ENCODE measurements at regions not wholly inside any gene's neighbourhood (a gene's known extent, or its start where the extent isn't known, plus 50 kb on each side); places are given as distances from the start of the nearest gene placed in this dataset.

GRCh38 chrX:4925911-4926310 lies 1212.5 kb upstream of the PRKX start:
- Histone ChIP-seq H3K4me2 (ENCODE audit: low read length) (no peak overlapping the region), H3K36me3 (ENCODE audit: control insufficient read depth, low read length) (no peaks in the 10 kb centered on the region), H4K20me1 (ENCODE audit: control insufficient read depth, insufficient read depth, low read depth, low read length) (no peaks in the 10 kb centered on the region), H3K27me3 (ENCODE audit: control insufficient read depth, low read length) (no peaks in the 10 kb centered on the region), H3F3A (ENCODE audit: control insufficient read depth, insufficient read depth) (no peaks in the 10 kb centered on the region), H3K4me1 (ENCODE audit: control insufficient read depth, low read length) (no peaks in the 10 kb centered on the region), H3K9me3 (ENCODE audit: control insufficient read depth, insufficient read depth, low read length) (no peaks in the 10 kb centered on the region), H3K79me2 (ENCODE audit: control insufficient read depth, low read length) (no peaks in the 10 kb centered on the region), H3K9me2 (replicated peaks; ENCODE audit: control insufficient read depth, low read length) (no peaks in the 10 kb centered on the region), H3K4me3 (ENCODE audit: low read length) (no peak overlapping the region), H3K27ac (ENCODE audit: low read depth, low read length) (no peak overlapping the region)
- TF ChIP-seq CTCF (IDR thresholded peaks at IDR 0.05; ENCODE audit: low read depth, low read length, poor library complexity, severe bottlenecking) (no peak), EZH2phosphoT487 (IDR thresholded peaks at IDR 0.05; ENCODE audit: borderline replicate concordance, low read length) (no peak)

GRCh38 chrX:4909348-4909747 lies 1195.9 kb upstream of the PRKX start:
- H3K4me1 ChIP-seq (ENCODE audit: control insufficient read depth, low read length) = no peaks in the 10 kb centered on the region
- no peak overlapping the region for H3K4me3 ChIP-seq (ENCODE audit: low read length)
- H3F3A ChIP-seq (ENCODE audit: control insufficient read depth, insufficient read depth) = no peaks in the 10 kb centered on the region
- no peaks in the 10 kb centered on the region for H3K9me3 ChIP-seq (ENCODE audit: control insufficient read depth, insufficient read depth, low read length)
- no peaks in the 10 kb centered on the region for H3K79me2 ChIP-seq (ENCODE audit: control insufficient read depth, low read length)
- H3K27me3 ChIP-seq (ENCODE audit: control insufficient read depth, low read length) = no peaks in the 10 kb centered on the region
- no peaks in the 10 kb centered on the region for H3K36me3 ChIP-seq (ENCODE audit: control insufficient read depth, low read length)
- no peaks in the 10 kb centered on the region for H4K20me1 ChIP-seq (ENCODE audit: control insufficient read depth, insufficient read depth, low read depth, low read length)
- no peak overlapping the region for H3K27ac ChIP-seq (ENCODE audit: low read depth, low read length)
- no peaks in the 10 kb centered on the region for H3K9me2 ChIP-seq (replicated peaks; ENCODE audit: control insufficient read depth, low read length)
- no peak for TF ChIP-seq EZH2phosphoT487 (IDR thresholded peaks at IDR 0.05; ENCODE audit: borderline replicate concordance, low read length)
- TF ChIP-seq CTCF (IDR thresholded peaks at IDR 0.05; ENCODE audit: low read depth, low read length, poor library complexity, severe bottlenecking) = no peak
- no peak overlapping the region for H3K4me2 ChIP-seq (ENCODE audit: low read length)

- H3K79me2 ChIP-seq (ENCODE audit: control insufficient read depth, low read length) = no peaks in the 10 kb centered on the region
- no peaks in the 10 kb centered on the region for H4K20me1 ChIP-seq (ENCODE audit: control insufficient read depth, insufficient read depth, low read depth, low read length)
- no peaks in the 10 kb centered on the region for H3F3A ChIP-seq (ENCODE audit: control insufficient read depth, insufficient read depth)
- no peak overlapping the region for H3K27ac ChIP-seq (ENCODE audit: low read depth, low read length)
- no peak overlapping the region for H3K4me3 ChIP-seq (ENCODE audit: low read length)
- TF ChIP-seq CTCF (IDR thresholded peaks at IDR 0.05; ENCODE audit: low read depth, low read length, poor library complexity, severe bottlenecking) (no peak), EZH2phosphoT487 (IDR thresholded peaks at IDR 0.05; ENCODE audit: borderline replicate concordance, low read length) (no peak)
- H3K4me1 ChIP-seq (ENCODE audit: control insufficient read depth, low read length) = no peaks in the 10 kb centered on the region
- H3K9me3 ChIP-seq (ENCODE audit: control insufficient read depth, insufficient read depth, low read length) = no peaks in the 10 kb centered on the region
- H3K36me3 ChIP-seq (ENCODE audit: control insufficient read depth, low read length) = no peaks in the 10 kb centered on the region
- no peaks in the 10 kb centered on the region for H3K9me2 ChIP-seq (replicated peaks; ENCODE audit: control insufficient read depth, low read length)
- H3K4me2 ChIP-seq (ENCODE audit: low read length) = no peak overlapping the region
- no peaks in the 10 kb centered on the region for H3K27me3 ChIP-seq (ENCODE audit: control insufficient read depth, low read length)
Observed at GRCh38 chrX:4905576-4905975, 1192.1 kb upstream of the PRKX start.

- H3K79me2 ChIP-seq (ENCODE audit: control insufficient read depth, low read length) = no peaks in the 10 kb centered on the region
- H4K20me1 ChIP-seq (ENCODE audit: control insufficient read depth, insufficient read depth, low read depth, low read length) = no peaks in the 10 kb centered on the region
- TF ChIP-seq CTCF (IDR thresholded peaks at IDR 0.05; ENCODE audit: low read depth, low read length, poor library complexity, severe bottlenecking) (no peak), EZH2phosphoT487 (IDR thresholded peaks at IDR 0.05; ENCODE audit: borderline replicate concordance, low read length) (no peak)
- H3K27me3 ChIP-seq (ENCODE audit: control insufficient read depth, low read length) = no peaks in the 10 kb centered on the region
- no peaks in the 10 kb centered on the region for H3K4me1 ChIP-seq (ENCODE audit: control insufficient read depth, low read length)
- H3K9me3 ChIP-seq (ENCODE audit: control insufficient read depth, insufficient read depth, low read length) = no peaks in the 10 kb centered on the region
- no peaks in the 10 kb centered on the region for H3F3A ChIP-seq (ENCODE audit: control insufficient read depth, insufficient read depth)
- no peak overlapping the region for H3K27ac ChIP-seq (ENCODE audit: low read depth, low read length)
- H3K4me3 ChIP-seq (ENCODE audit: low read length) = no peak overlapping the region
- no peaks in the 10 kb centered on the region for H3K9me2 ChIP-seq (replicated peaks; ENCODE audit: control insufficient read depth, low read length)
- H3K4me2 ChIP-seq (ENCODE audit: low read length) = no peak overlapping the region
- no peaks in the 10 kb centered on the region for H3K36me3 ChIP-seq (ENCODE audit: control insufficient read depth, low read length)
Observed at GRCh38 chrX:4881277-4881676, 1167.8 kb upstream of the PRKX start.

Data from DOHH2 (cell line).